Natural killer cell (primary cell): ENCODE measurements at regions not wholly inside any gene's neighbourhood (a gene's known extent, or its start where the extent isn't known, plus 50 kb on each side); places are given as distances from the start of the nearest gene placed in this dataset.

Experiments used
- ATAC-seq, 3 donors: fragments of 150-1000 bp in 2 of 3; fragments of 200-7000 bp in 1 of 3; cut with Tn5 transposase; 1 replicate in 1 of 3; 2 replicates in 2 of 3; pipeline ENCODE4 v1.10.0; 2021; ENCODE audit warnings: mild to moderate bottlenecking in 2 of 3, moderate library complexity in 2 of 3
- DNase-seq, 2 donors: peaks; one replicate each; pipeline versions ENCODE4 v3.0.0 to v3.0.0-alpha.2; 2013 to 2021; ENCODE audit warnings: mixed read lengths in 1 of 2
- H3K27ac ChIP-seq: one replicate; pipeline ENCODE4 v1.5.1; 2013; ENCODE audit warnings: mild to moderate bottlenecking, low read length
- H3K27me3 ChIP-seq: one replicate; pipeline ENCODE4 v1.6.1; 2013; ENCODE audit warnings: low read length; ENCODE audit not compliant: control insufficient read depth, insufficient read depth
- H3K36me3 ChIP-seq: one replicate; pipeline ENCODE4 v1.6.1; 2013; ENCODE audit warnings: low read length; ENCODE audit not compliant: control insufficient read depth, insufficient read depth
- H3K4me1 ChIP-seq: one replicate; pipeline ENCODE4 v1.6.1; 2013; ENCODE audit warnings: low read length; ENCODE audit not compliant: control insufficient read depth, insufficient read depth
- H3K4me3 ChIP-seq: one replicate; pipeline ENCODE4 v1.5.1; 2013; ENCODE audit warnings: low read length
- H3K9me3 ChIP-seq: one replicate; pipeline ENCODE4 v1.6.1; 2013; ENCODE audit warnings: low read length; ENCODE audit not compliant: control insufficient read depth, insufficient read depth
- H3K27ac Mint-ChIP-seq, 2 donors: one replicate each; pipeline ENCODE4 v1.8.0; 2022; ENCODE audit warnings: mild to moderate bottlenecking in 2 of 2, mixed read lengths in 2 of 2, moderate library complexity in 1 of 2
- H3K27me3 Mint-ChIP-seq, 2 donors: one replicate each; pipeline ENCODE4 v1.8.0; 2022; ENCODE audit warnings: low read depth in 2 of 2, mixed read lengths in 2 of 2
- H3K36me3 Mint-ChIP-seq: one replicate; pipeline ENCODE4 v1.8.0; 2022; ENCODE audit warnings: mixed read lengths
- H3K4me1 Mint-ChIP-seq, 2 donors: one replicate each; pipeline ENCODE4 v1.8.0; 2022; ENCODE audit warnings: mixed read lengths in 2 of 2
- H3K4me3 Mint-ChIP-seq: one replicate; pipeline ENCODE4 v1.8.0; 2022; ENCODE audit warnings: mild to moderate bottlenecking, moderate library complexity, mixed read lengths
- H3K9me3 Mint-ChIP-seq, 2 donors: one replicate each; pipeline ENCODE4 v1.8.0; 2022; ENCODE audit warnings: mixed read lengths in 2 of 2
- CTCF ChIP-seq: fragments of 200-600 bp; IDR thresholded peaks from one replicate; pipeline ENCODE4 v1.8.0; 2022; ENCODE audit warnings: antibody characterized with exemption
- WGBS: methylation state at CpG from one replicate; pipeline ENCODE4 v1.1.7; 2013; ENCODE audit warnings: missing lambda C conversion rate; ENCODE audit not compliant: insufficient coverage; 5-methylcytosine and 5-hydroxymethylcytosine counted together
- intact Hi-C: fragments of 100-400 bp; cut with micrococcal nuclease; formaldehyde crosslinking; loops from one replicate; pipeline ENCODE4 v1.14.2; 2022

- no peak overlapping the region for H3K27ac ChIP-seq
- WGBS, result 90% methylated on average over 4 of the region's 5 CpGs
- Mint-ChIP-seq H3K27me3 (peaks cover 3 to 14% of the 10 kb centered on the region in 2 donors), H3K9me3 (no peaks in the 10 kb centered on the region), H3K36me3 (no peaks in the 10 kb centered on the region), H3K4me1 (no peaks in the 10 kb centered on the region), H3K27ac (no peak overlapping the region), H3K4me3 (no peak overlapping the region)
- DNase-seq (no peak), ATAC-seq (no peak)
- intact Hi-C loops, result no loop called here
- no peaks in the 10 kb centered on the region for H3K4me1 ChIP-seq
- H3K4me3 ChIP-seq, result no peak overlapping the region
- H3K27me3 ChIP-seq, result no peaks in the 10 kb centered on the region
- no peaks in the 10 kb centered on the region for H3K36me3 ChIP-seq
- no peak for TF ChIP-seq CTCF
- H3K9me3 ChIP-seq, result no peaks in the 10 kb centered on the region
These were observed 123.4 kb upstream of the TSPAN5 start for GRCh38 chr4:98781641-98782357.

GRCh38 chr4:98780926-98781325 lies 122.5 kb upstream of the TSPAN5 start:
- H3K27ac ChIP-seq, result no peak overlapping the region
- TF ChIP-seq CTCF, result no peak
- ATAC-seq (no peak), DNase-seq (no peak)
- no peaks in the 10 kb centered on the region for H3K36me3 ChIP-seq
- H3K27me3 ChIP-seq, result no peaks in the 10 kb centered on the region
- H3K9me3 ChIP-seq, result no peaks in the 10 kb centered on the region
- Mint-ChIP-seq H3K9me3 (no peaks in the 10 kb centered on the region), H3K4me1 (no peaks in the 10 kb centered on the region), H3K27ac (no peak overlapping the region), H3K27me3 (peaks cover 3 to 14% of the 10 kb centered on the region in 2 donors), H3K36me3 (no peaks in the 10 kb centered on the region), H3K4me3 (no peak overlapping the region)
- intact Hi-C loops, result no loop called here
- WGBS, result 78% methylated on average over 2 of the region's 3 CpGs
- no peak overlapping the region for H3K4me3 ChIP-seq
- no peaks in the 10 kb centered on the region for H3K4me1 ChIP-seq

GRCh38 chr4:98779088-98779487 lies 120.7 kb upstream of the TSPAN5 start:
- no peak overlapping the region for H3K4me3 Mint-ChIP-seq
- no peaks in the 10 kb centered on the region for H3K9me3 ChIP-seq
- H3K36me3 Mint-ChIP-seq, result no peaks in the 10 kb centered on the region
- no peak for TF ChIP-seq CTCF
- ATAC-seq (no peak), DNase-seq (no peak)
- H3K9me3 Mint-ChIP-seq, result no peaks in the 10 kb centered on the region
- no peaks in the 10 kb centered on the region for H3K4me1 Mint-ChIP-seq
- H3K27ac ChIP-seq, result no peak overlapping the region
- no peak overlapping the region for H3K27ac Mint-ChIP-seq
- H3K4me1 ChIP-seq, result no peaks in the 10 kb centered on the region
- intact Hi-C loops, result no loop called here
- H3K27me3 Mint-ChIP-seq, result peaks cover 3 to 14% of the 10 kb centered on the region in 2 donors
- no peaks in the 10 kb centered on the region for H3K27me3 ChIP-seq
- 74% methylated on average over 3 of the region's 3 CpGs for WGBS
- no peak overlapping the region for H3K4me3 ChIP-seq
- H3K36me3 ChIP-seq, result no peaks in the 10 kb centered on the region

GRCh38 chr4:98778206-98778605 lies 119.8 kb upstream of the TSPAN5 start:
- Mint-ChIP-seq H3K27ac (no peak overlapping the region), H3K4me3 (no peak overlapping the region), H3K27me3 (peaks cover 3 to 14% of the 10 kb centered on the region in 2 donors), H3K9me3 (no peaks in the 10 kb centered on the region), H3K4me1 (no peaks in the 10 kb centered on the region), H3K36me3 (no peaks in the 10 kb centered on the region)
- no peak for DNase-seq
- ATAC-seq, result no peak
- H3K9me3 ChIP-seq, result no peaks in the 10 kb centered on the region
- no peak for TF ChIP-seq CTCF
- H3K4me1 ChIP-seq, result no peaks in the 10 kb centered on the region
- no peaks in the 10 kb centered on the region for H3K27me3 ChIP-seq
- 79% methylated on average over 3 of the region's 4 CpGs for WGBS
- intact Hi-C loops, result no loop called here
- H3K4me3 ChIP-seq, result no peak overlapping the region
- no peaks in the 10 kb centered on the region for H3K36me3 ChIP-seq
- H3K27ac ChIP-seq, result no peak overlapping the region
